Daoy (cell line): ENCODE measurements at regions not wholly inside any gene's neighbourhood (a gene's known extent, or its start where the extent isn't known, plus 50 kb on each side); places are given as distances from the start of the nearest gene placed in this dataset.

Source experiments
- DNase-seq: peaks from one replicate; pipeline ENCODE4 v3.0.0-alpha.2; 2015; ENCODE audit warnings: low read depth

DNA sequence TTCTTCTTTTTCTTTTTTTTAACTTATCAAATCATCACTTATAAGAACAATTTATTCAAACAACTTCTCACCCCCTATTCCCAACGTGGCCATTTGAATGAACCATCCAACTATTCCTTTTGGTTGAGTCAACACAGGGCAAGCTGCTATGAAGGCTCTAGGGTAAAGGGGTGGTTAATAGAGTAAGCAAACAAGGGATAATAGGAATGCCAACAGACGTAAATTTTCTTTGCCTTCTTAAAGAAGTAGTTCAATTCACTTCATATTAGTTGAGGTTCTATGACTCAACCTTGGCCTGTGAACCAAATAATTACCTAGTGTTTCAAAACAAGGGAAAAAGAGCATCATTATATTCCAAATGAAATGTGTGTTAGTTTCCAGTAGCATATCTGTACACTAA, 1383.8 kb upstream of the SLC10A2 start:
- DNase-seq: no peak

DNA sequence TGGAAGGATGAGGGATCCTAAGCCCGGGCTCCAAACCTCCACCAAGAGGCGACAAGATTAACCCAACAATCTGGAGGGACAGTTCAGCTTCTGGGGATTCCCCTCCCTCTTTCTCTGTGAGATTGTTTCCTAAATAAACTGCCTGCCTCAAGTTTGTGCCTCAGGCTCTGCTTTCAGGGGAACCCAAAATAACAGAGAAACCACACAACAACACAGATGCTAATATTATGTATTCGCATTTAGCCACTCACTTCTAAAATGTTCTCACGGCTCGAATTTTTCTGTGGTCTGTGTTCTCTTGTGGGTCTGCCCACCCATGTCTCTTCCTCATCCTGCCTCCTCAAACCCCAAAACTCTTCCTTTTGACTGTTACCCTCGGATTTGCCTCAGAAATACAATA, 1381.1 kb upstream of the SLC10A2 start:
- no peak for DNase-seq

DNA sequence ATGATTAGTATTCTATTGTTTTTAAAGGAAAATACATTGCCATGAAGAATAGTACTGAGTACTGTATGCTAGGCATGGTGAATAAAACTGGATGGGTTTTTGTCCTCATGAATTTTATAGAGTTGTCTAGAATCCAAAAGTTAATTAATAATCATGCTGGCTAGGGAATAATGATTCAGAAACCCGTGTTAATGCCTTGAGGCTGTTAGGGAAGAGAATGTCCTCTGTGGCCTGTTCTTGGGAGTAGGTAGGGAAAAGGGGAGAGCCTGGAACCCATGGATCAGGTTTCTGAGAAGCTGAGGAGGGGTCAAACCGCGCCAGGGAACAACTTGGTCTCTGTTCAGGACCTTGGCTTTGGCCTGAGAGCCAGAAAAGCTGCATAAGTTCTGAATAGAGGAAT, 1376.3 kb upstream of the SLC10A2 start:
- no peak for DNase-seq

DNA sequence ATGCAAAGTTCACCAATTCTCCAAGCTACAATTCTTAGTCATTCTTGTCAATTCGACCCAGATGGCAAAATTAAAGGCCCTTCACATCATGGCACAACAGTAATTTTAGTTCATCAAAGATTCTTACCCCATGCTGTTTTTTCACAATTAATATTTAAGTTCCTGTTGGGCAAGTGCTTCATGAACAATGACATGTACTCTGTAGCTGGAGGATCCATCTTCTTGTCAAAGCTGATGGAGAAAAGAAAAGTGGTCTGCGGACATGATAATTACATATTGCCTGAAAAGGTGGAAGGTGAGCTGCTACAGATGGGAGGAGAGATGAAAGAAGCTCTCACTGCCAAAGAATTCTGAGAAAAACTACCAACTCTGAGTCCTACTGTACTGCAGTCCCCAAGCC, 1370.3 kb upstream of the SLC10A2 start:
- no peak for DNase-seq

DNA sequence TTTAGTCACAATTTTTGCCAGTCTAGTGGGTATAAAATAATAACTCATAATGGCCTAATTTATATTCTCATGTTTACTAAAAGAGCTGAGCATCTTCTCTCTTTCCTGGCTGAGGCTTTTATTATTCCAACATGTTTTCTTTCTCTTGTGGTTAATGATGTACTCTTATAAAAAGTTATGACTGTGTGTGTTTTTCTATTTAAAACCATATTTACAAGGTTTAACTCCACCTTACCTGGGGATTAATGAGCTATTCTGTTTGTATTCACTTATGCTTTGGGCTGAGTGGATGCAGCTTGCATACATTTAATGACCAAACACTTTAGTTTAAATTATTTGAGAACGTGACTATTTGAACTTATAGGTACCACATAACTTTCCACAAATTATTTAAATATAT, 1365.7 kb upstream of the SLC10A2 start:
- no peak for DNase-seq

DNA sequence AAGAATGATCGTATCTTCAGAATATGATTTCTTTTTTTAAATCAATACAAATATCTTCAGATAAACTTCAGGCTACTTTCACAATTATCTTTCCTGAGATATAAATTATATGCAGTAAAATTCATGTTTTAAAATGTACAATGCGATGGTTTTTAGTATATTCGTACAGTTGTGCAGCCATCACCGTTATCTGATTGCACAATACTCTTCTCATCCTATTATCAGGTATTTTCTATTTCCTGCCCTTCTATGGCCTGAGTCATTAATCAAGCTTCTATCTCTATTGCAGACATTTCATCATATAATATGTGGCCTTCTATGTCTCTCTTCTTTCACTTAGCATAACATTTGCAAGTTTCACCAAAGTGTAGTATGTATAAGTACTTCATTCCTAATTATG, 1360.2 kb upstream of the SLC10A2 start:
- DNase-seq: no peak

DNA sequence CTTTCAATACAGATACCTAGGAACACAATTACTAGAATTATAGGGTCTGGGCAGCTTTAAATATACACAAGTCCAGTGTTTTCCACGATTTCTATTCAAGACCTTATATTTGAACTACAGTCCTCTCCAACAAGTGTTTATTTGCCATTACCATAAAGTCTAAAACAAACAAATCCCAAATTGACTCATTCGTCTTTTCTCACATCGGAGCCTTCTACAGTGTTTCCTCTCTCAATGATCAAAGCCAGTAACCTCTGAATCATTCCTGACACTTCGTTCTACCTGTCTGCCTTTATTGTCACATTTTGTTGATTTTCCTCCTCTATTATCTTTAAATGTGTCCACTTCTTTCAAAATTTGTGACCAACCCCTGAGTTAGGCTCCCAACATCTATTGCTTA, 1356.5 kb upstream of the SLC10A2 start:
- DNase-seq: no peak

DNA sequence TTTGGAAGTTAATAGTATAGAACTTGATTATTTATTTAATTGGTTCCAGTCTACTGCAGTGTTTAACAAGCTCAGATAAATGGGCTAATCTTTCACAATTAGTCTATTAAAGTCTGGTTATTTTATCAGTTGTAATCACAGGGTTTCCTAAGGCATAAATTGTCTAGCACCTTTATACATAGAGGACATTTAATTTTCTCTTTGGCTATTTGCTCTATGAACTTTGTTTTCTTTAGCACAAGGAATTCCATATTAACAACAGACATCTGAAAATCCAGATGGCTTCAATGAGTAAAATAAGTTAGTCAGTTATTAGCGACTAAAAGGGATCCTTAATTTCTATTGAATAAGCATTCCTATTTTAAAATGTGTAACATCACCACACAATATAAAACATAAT, 1350.8 kb upstream of the SLC10A2 start:
- no peak for DNase-seq

DNA sequence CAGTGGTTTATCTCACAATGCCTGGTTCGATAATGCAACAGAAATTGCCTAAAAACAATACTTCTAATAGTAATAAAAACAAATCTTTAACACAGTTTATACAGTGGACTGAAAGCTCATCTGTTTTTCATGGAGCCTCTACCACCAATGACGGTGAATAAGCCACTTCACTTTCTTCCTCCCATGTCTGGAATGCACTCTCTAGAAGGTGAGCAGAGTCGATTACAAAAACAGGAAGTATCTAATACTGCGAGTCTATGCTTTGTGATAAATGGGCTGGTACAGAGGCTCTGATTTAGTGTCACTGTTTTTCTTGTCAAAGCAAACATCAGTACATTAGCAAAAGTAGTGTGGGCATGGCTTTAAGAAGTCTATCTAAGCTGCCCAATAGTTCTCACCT, 1348.6 kb upstream of the SLC10A2 start:
- no peak for DNase-seq

DNA sequence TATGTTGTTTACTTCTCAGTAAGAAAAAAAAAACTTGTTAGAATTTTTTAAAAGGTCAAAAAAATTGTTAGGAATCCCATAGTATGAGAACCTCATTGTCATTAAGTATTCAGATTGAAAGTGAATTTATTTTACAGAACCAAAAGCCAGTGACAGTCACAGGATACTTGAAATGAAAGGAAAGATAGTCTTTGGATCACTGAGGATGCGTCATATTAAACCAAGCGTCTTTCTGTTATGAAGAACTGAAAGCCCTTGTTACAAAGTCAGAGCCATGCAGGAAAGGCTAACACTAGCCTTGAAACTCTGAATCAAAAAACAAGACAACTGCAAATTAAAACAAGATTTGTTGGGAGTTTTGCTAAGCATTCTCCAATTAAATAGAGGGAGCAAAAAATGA, 1348.0 kb upstream of the SLC10A2 start:
- no peak for DNase-seq

DNA sequence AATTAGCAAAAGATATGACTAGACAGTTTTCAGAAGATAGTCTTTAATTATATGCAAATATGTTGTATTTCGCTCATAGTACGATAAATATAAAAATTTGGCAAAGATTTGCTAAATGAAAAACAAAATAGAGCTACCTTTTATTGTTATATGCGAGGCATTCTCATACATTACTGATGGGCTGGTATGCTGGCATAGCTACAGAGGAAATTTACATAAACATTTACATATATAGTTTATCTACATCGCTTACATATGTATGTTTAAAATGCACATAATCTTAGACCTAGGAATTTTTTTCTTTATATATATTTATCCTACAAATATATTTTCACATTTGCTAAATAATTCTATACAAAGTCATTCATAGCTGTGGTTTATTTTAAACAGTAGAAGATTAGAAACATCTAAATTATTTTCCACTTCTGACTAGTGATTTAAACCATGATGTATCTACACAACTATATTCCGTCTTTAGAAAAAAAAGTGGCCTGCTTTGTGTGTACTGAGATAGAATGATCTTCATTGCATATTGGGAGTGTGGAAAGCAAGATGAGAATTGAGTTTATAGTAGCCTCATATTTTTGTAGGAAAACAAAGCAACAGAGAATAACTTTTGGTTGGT, 1345.0 kb upstream of the SLC10A2 start:
- no peak for DNase-seq

DNA sequence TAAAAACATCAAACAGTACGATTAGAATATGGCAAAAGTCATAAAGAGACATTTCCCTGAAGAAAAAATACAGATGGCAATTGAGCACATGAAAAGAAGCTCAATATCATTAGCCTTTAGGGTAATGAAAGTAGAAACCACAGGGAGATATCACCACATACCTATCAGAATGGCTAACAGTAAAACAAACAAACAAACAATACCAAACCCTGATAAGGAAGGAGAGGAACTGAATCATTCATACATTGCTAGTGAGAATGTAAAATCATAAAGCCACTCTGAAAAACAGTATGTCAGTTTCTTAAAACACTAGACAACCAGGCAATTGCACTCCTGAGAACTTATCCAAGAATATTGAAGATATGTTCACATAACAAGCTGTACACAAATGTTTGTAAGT, 1342.5 kb upstream of the SLC10A2 start:
- DNase-seq: no peak

DNA sequence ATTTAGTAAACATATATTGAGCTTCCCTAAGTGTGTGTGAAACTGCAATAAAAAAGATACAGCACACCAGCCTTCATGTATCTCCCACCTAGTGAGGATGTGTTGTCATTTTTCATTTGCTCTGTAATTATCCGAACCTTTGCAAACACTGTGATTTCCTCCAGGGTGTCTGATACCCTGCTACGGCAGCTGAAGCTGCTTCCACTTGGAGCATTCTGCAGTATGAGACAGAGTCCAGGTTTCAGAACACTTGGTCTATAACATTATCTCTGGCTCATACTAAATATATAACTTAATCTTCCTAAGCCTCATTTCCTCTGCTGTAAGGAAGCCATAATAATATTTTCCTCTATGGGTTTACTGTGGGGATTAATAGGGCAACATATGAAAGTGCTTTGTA, 1338.1 kb upstream of the SLC10A2 start:
- no peak for DNase-seq

DNA sequence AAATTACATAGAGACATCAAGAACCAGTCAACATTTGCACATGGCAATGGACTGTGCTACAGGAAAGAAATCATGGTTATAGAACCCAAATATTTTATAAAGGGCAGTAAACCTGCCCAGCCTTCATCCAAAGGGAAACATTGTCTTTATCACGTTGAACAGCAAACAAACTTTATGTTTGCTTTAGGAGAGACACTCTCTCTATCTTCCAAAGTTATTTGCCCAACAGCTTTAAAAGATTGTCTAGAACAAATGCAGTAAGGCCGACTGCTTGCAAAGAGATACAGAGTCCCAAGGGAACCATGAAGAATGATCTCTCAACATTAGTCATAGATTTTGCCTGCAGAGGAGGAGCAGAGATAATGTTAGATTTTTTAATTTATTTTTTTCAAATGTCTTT, 1323.5 kb upstream of the SLC10A2 start:
- DNase-seq: no peak

DNA sequence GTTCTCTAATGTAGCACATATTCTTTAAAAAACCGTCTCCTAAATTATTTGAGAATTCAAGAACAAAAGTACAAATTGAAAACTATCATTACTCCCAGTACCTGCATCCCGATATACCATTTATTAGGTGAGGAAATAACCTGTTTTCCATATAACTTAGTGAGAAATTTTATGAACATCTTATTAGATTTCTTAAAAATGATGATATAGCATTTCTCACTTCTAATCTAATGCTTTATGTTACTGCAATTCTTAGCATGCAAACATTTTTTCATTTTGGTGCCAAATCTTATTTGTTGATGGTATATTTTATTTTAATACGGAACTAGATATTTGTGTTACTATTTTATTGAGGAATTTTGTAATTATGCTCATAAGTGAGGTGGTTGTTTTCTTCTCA, 1321.3 kb upstream of the SLC10A2 start:
- DNase-seq: no peak

DNA sequence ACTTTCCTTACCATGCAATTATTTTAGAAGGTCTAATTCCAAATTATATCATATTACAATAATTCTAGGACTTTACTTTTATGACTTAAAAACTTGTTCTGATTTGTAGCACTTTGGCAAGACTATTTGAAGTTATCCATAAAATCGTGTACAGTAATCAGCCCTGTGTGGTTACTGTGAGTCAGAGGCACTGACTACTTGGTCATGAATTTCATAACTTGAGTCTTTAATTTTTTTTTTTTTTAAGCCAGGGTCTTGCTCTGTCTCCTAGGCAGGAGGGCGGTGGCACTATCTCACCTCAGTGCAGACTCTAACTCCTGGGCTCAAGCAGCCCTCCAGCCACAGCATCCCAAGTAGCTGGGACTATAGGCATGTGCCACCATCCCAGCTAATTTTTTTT, 1319.2 kb upstream of the SLC10A2 start:
- peak; percentile 8 for DNase-seq

DNA sequence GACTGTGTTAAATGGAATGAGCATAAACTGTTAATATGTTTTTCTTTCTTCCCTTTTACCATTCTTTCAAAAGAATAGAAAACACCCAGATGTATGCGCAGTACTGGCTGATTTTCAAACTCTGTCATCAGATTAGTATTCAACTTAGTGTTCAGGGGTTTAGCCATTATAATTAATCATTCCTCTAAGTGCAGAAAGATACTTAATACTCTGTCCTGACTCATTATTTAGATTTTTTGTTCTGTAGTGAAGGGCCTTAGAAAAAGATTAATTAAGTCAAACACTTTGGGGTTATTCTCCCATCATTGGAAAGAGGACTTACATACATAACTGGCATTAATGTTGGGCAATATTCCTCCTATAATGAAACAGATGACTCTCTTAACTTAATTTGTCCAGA, 1316.7 kb upstream of the SLC10A2 start:
- DNase-seq: no peak

DNA sequence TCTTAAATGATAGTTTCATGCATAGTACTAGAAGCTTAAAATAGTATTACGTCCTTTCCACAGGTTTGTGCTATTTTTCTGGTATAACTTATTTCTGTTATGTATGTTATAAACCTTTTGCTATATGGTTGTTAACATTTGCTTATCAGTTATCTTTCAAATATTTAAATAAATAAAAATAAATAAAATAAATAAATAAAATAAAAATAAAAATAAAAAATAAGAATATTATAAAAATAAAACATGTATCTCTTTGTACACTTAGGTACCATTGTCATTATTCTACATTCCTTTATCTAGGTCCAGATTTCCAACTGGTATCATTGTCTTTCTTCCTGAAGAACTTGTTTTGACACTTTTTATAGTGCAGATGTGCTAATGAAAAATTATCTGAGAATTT, 1310.4 kb upstream of the SLC10A2 start:
- no peak for DNase-seq

DNA sequence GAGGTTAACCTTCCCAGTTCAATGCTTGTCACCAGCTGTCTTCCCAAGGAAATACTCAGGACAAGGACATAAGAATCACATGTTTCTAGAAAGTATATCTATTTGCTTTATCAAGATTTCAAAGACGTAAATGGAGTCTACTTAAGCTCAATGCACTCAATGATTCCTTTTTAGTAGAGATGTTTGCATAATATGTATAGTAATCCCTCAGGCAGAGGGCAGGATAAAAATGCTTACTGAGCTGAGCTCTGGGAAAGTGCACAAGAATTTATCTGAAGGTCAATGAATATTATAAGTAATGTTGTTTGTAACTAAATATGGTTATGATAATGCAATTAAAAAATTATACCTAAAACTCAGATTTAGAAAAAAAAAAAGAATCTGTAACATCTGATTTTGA, 1309.4 kb upstream of the SLC10A2 start:
- DNase-seq: no peak

DNA sequence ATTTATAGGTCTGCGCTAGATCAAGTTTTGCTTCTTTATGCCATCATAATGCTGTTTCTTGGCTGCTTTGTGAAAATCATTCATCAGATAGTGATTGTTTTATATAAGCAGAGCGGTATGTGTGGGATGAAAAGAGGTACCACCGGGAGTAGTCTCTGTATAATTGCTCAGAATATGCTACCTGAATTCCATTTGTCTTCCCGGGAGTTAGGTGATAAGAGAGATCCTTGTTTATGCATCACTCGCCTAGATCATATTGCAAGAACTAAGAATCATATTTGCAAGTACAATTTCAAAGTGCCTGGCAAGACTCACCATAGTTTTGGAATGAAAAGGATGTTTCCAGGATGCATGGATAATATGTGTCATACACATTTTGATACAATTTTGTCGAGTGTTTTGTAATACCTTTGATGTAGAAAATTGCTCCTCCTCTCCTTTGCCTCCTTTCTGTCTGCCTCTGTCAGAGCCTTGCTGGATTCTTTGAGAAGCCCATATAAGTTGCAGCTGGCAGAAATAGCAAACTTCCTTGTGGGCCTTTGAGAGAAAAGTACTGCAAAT, 1306.0 kb upstream of the SLC10A2 start:
- no peak for DNase-seq

DNA sequence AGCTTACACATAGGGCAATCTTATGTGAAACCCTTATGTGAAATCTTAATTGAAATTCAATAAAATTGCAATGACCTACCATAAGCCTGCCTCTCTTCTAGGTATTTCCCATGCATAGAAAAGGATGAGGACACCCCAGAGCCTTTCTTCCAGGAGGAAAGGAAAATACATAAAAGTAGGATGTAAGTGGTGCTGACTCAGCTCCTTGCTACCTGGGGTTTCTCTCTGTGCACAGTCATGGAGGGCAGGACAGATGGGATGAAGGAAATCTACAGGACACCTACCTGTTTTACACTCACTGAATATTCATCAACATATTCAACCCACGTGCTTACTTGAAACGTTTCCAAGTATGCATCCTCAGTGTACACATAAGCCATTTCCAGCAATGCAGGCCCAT, 1299.2 kb upstream of the SLC10A2 start:
- DNase-seq: no peak

DNA sequence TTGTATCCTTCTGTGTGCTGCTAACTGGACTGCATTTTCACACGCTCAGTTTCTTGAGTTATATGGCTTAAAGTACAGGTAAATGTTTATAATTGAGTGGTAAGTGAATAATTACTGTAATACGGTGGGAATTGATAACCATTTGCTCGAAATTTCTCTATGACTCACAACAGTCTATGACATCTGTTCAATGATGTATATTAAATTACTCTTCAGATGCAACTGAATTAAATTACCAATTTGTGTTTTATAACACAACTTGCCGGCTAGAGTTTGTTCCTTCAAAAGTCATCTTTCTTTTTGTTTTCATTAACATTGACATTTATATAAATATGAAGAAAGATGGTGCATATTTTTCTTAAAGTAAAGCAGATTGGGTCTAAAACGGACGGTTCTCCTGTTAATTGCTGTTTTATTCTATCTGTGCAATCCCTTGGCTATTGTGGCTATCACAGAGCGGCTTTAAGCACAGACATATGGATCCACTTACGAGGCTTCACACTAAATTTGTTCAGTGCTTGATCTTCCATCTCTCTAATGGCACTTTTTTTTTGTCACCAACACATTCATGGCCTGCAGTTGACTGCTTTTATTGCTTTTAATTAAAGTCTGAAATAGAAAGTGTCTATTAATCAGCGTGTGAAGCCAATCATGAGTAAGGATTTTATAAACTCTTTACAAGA, 1291.6 kb upstream of the SLC10A2 start:
- no peak for DNase-seq

DNA sequence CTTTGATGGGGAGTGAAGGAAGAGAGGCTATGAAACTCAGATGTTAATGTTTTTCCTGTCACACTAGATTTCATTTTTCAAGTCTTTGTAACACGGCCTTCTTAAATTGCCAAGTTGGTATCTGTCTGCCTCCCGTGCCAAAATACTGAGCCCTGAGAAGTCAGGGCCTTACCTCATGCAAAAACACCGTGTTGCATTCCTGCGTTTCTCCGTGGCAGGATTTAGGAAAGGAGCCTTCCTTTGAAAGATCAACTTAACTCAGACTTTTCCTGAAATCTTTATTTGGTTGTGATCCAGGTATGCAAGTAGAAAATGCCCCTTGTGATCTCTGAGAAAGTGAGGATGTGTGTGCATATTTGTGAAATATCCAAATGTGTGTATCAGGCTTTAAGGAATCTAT, 1291.0 kb upstream of the SLC10A2 start:
- DNase-seq: peak; percentile 8
